DOHH2 (cell line): ENCODE measurements at regions not wholly inside any gene's neighbourhood (a gene's known extent, or its start where the extent isn't known, plus 50 kb on each side); places are given as distances from the start of the nearest gene placed in this dataset.

Experiments used
- H3F3A ChIP-seq: fragments of 200-600 bp; sonication (generic), shearing (Covaris generic); 2 replicates; pipeline ENCODE4 v1.6.0; 2016; ENCODE audit warnings: antibody characterized with exemption, mild to moderate bottlenecking; ENCODE audit not compliant: control insufficient read depth, insufficient read depth
- H3K27ac ChIP-seq: fragments of 200-600 bp; sonication (generic); 2 replicates; pipeline ENCODE4 v1.5.1; 2014; ENCODE audit warnings: low read depth, mild to moderate bottlenecking, low read length, moderate library complexity
- H3K27me3 ChIP-seq: fragments of 200-600 bp; sonication (generic); 2 replicates; pipeline ENCODE4 v1.6.1; 2014; ENCODE audit warnings: mild to moderate bottlenecking, low read length, mixed read lengths; ENCODE audit not compliant: control insufficient read depth
- H3K36me3 ChIP-seq: fragments of 200-600 bp; sonication (generic); 2 replicates; pipeline ENCODE4 v1.6.1; 2014; ENCODE audit warnings: mild to moderate bottlenecking, low read length, moderate library complexity, mixed read lengths; ENCODE audit not compliant: control insufficient read depth
- H3K4me1 ChIP-seq: fragments of 200-600 bp; sonication (generic); 2 replicates; pipeline ENCODE4 v1.6.1; 2014; ENCODE audit warnings: mild to moderate bottlenecking, low read length, mixed read lengths; ENCODE audit not compliant: control insufficient read depth
- H3K4me2 ChIP-seq: fragments of 200-600 bp; sonication (generic); 2 replicates; pipeline ENCODE4 v1.6.0; 2014; ENCODE audit warnings: mild to moderate bottlenecking, low read length, moderate library complexity
- H3K4me3 ChIP-seq: fragments of 200-600 bp; sonication (generic); 2 replicates; pipeline ENCODE4 v1.5.1; 2014; ENCODE audit warnings: mild to moderate bottlenecking, low read length, mixed read lengths
- H3K79me2 ChIP-seq: fragments of 200-600 bp; sonication (generic); 2 replicates; pipeline ENCODE4 v1.6.1; 2014; ENCODE audit warnings: mild to moderate bottlenecking, low read length, mixed read lengths; ENCODE audit not compliant: control insufficient read depth
- H3K9me2 ChIP-seq: fragments of 200-600 bp; sonication (generic); replicated peaks from 2 replicates; pipeline ENCODE4 v1.6.1; 2014; ENCODE audit warnings: mild to moderate bottlenecking, low read length, mixed read lengths; ENCODE audit not compliant: control insufficient read depth
- H3K9me3 ChIP-seq: fragments of 200-600 bp; sonication (generic); 2 replicates; pipeline ENCODE4 v1.6.1; 2014; ENCODE audit warnings: antibody characterized with exemption, low read length, mixed read lengths; ENCODE audit not compliant: control insufficient read depth, insufficient read depth
- H4K20me1 ChIP-seq: fragments of 200-600 bp; sonication (generic); 2 replicates; pipeline ENCODE4 v1.6.0; 2014; ENCODE audit warnings: low read depth, mild to moderate bottlenecking, antibody characterized with exemption, low read length, moderate library complexity; ENCODE audit not compliant: control insufficient read depth, insufficient read depth
- EZH2phosphoT487 ChIP-seq: fragments of 200-600 bp; sonication (generic); IDR thresholded peaks from 2 replicates; pipeline ENCODE4 v1.6.1; 2017; ENCODE audit warnings: borderline replicate concordance, mild to moderate bottlenecking, antibody characterized with exemption, low read length, moderate library complexity, mixed read lengths
- TF ChIP-seq, protein P1 (sequence below): fragments of 200-600 bp; sonication (generic); IDR thresholded peaks from one replicate; pipeline ENCODE4 v1.5.1; 2014; ENCODE audit warnings: antibody characterized with exemption, mild to moderate bottlenecking, low read depth, low read length; ENCODE audit not compliant: poor library complexity, severe bottlenecking

DNA sequence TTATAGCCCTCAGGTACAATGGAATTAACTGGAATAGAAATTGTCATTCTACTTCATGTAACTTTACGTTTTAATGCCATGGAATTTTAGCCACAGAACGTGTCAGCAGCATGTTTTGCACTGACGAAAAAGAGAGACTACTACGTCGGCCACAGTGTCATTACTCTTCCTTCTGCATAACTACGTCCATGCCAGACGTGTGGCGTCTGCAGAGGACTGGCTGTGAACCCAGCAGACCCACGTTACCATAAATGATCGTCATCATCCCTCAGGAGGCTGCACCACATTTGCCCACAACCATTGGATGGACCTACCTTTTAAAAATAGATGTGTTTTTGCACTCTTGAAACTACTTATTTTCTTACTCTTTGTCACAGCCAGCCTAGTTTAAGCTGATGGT lies 63.8 kb upstream of the ATG10 start:
- Histone ChIP-seq H3K36me3 (no peaks in the 10 kb centered on the region), H3K27me3 (no peaks in the 10 kb centered on the region), H3K4me1 (no peaks in the 10 kb centered on the region), H3K4me2 (no peak overlapping the region), H3K79me2 (no peaks in the 10 kb centered on the region), H3K4me3 (no peak overlapping the region), H3K9me2 (no peaks in the 10 kb centered on the region), H4K20me1 (no peaks in the 10 kb centered on the region), H3K9me3 (no peaks in the 10 kb centered on the region), H3K27ac (no peak overlapping the region), H3F3A (no peaks in the 10 kb centered on the region)
- TF ChIP-seq EZH2phosphoT487, result no peak
- TF ChIP-seq, protein P1, sequence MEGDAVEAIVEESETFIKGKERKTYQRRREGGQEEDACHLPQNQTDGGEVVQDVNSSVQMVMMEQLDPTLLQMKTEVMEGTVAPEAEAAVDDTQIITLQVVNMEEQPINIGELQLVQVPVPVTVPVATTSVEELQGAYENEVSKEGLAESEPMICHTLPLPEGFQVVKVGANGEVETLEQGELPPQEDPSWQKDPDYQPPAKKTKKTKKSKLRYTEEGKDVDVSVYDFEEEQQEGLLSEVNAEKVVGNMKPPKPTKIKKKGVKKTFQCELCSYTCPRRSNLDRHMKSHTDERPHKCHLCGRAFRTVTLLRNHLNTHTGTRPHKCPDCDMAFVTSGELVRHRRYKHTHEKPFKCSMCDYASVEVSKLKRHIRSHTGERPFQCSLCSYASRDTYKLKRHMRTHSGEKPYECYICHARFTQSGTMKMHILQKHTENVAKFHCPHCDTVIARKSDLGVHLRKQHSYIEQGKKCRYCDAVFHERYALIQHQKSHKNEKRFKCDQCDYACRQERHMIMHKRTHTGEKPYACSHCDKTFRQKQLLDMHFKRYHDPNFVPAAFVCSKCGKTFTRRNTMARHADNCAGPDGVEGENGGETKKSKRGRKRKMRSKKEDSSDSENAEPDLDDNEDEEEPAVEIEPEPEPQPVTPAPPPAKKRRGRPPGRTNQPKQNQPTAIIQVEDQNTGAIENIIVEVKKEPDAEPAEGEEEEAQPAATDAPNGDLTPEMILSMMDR, result no peak

DNA sequence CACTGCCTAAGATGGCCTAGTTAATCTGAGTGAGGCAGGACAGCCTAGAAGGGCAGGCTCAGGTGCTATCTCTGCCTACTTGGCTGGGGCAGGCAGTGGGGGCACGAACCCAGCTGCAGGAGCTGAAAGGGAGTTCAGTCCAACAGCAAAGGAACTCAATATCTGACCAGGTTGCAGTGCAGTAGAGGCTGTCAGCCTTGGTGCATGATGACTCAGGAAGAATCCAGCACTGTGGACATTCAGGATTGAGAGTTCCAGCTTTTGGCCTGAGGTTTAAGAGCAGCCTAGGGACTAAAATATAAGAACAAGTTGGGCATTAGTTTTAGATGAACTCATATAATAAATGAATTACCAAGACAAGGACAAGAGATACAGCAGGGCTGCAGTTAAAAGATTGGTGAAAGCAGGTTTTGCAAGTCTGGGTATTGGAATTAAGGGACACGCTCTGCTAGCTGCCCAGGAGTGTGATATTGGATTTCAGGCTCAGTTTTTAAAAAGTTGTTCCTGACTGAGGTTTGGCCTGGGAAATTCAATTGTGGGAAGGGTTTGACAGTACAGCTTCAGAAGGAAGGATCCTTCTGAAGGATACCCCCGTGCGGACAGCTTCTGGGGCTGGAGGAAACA lies 64.7 kb upstream of the ATG10 start:
- Histone ChIP-seq H3K27ac (no peak overlapping the region), H3F3A (no peaks in the 10 kb centered on the region), H3K36me3 (no peaks in the 10 kb centered on the region), H3K4me2 (no peak overlapping the region), H3K27me3 (no peaks in the 10 kb centered on the region), H3K4me1 (no peaks in the 10 kb centered on the region), H4K20me1 (no peaks in the 10 kb centered on the region), H3K4me3 (no peak overlapping the region), H3K9me3 (no peaks in the 10 kb centered on the region), H3K9me2 (no peaks in the 10 kb centered on the region), H3K79me2 (no peaks in the 10 kb centered on the region)
- TF ChIP-seq, protein P1, result no peak
- TF ChIP-seq EZH2phosphoT487, result no peak

DNA sequence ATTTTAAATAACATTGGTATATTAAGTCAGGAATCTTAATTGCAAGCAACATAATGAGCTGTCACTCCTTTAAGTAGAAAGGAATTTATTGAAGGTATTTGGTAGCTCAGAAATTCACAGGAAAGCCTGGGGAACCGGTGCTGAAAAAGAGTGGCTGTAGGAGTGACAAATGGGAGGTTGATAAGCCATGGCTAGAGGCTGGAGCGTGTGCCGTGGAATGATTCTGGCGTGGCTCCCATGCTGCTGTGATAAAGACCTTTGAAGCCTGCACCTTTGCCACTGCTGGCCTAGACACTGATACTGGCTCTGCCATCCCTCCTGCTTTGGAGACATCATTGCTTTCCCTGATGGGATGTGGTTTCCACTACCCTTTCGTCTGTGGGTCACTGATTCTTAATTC lies 65.7 kb upstream of the ATG10 start:
- Histone ChIP-seq H3K36me3 (no peaks in the 10 kb centered on the region), H3K4me3 (no peak overlapping the region), H3K4me1 (no peaks in the 10 kb centered on the region), H3F3A (no peaks in the 10 kb centered on the region), H3K9me2 (no peaks in the 10 kb centered on the region), H3K79me2 (no peaks in the 10 kb centered on the region), H3K27me3 (no peaks in the 10 kb centered on the region), H3K4me2 (no peak overlapping the region), H3K9me3 (0 out of 2 replicates have a peak, but pooled peaks cover 2% of the 10 kb centered on the region), H4K20me1 (no peaks in the 10 kb centered on the region), H3K27ac (no peak overlapping the region)
- TF ChIP-seq, protein P1, result no peak
- no peak for TF ChIP-seq EZH2phosphoT487
